Panc1 (cell line): ENCODE measurements at regions not wholly inside any gene's neighbourhood (a gene's known extent, or its start where the extent isn't known, plus 50 kb on each side); places are given as distances from the start of the nearest gene placed in this dataset. TPM values are rescaled to one million over a fixed set of nuclear protein-coding genes. Genes with fewer than 3 reads are reported as not detected.
A peak's percentile ranks its signal among the peaks of the same experiment; 100 is the strongest.

Source experiments
- ATAC-seq: fragments of 200-7000 bp; cut with Tn5 transposase; 2 replicates; pipeline ENCODE4 v1.9.1; 2020; ENCODE audit warnings: mild to moderate bottlenecking, moderate library complexity
- BruUV-seq: library from RNA; stranded (reverse); fragments of 400-500 nt; replicated peaks from 2 replicates; lab custom pipeline; 2021; lab: Mats Ljungman, UMichigan
- CTCF ChIA-PET: fragments of 300-600 bp; sonication (Branson Sonifier 250); formaldehyde crosslinking; loops from one replicate; lab custom pipeline; 2022; ENCODE audit warnings: antibody characterized with exemption; lab: Charles Lee
- POLR2A ChIA-PET: fragments of 300-600 bp; sonication (Branson Sonifier 250); formaldehyde crosslinking; loops from one replicate; lab custom pipeline; 2022; ENCODE audit warnings: antibody characterized with exemption; lab: Charles Lee
- DNase-seq: peaks from one replicate; pipeline ENCODE4 v3.0.0-alpha.2; 2010; ENCODE audit warnings: low read depth, low spot score
- H3K27ac ChIP-seq: 2 replicates; pipeline ENCODE4 v1.5.1; 2011; ENCODE audit warnings: mild to moderate bottlenecking, low read length, inconsistent platforms
- H3K27me3 ChIP-seq: fragments of 200-500 bp; sonication (Bioruptor generic); 2 replicates; pipeline ENCODE4 v1.6.0; 2014; ENCODE audit warnings: low read length, inconsistent platforms; ENCODE audit not compliant: control insufficient read depth, insufficient read depth
- H3K36me3 ChIP-seq: fragments of 200-500 bp; sonication (Bioruptor generic); 2 replicates; pipeline ENCODE4 v1.5.1; 2014; ENCODE audit warnings: inconsistent platforms, mild to moderate bottlenecking, low read length, moderate library complexity; ENCODE audit not compliant: control insufficient read depth, insufficient read depth
- H3K4me1 ChIP-seq: 2 replicates; pipeline ENCODE4 v1.5.1; 2011; ENCODE audit warnings: inconsistent platforms, mild to moderate bottlenecking, low read length, moderate library complexity; ENCODE audit not compliant: control insufficient read depth, insufficient read depth
- H3K4me3 ChIP-seq, 2 experiments: 2 replicates each; pipeline ENCODE4 v1.5.1; 2011 to 2012; ENCODE audit warnings: low read depth in 2 of 2, low read length in 2 of 2, mild to moderate bottlenecking in 2 of 2, inconsistent platforms in 1 of 2, moderate library complexity in 1 of 2
- H3K9me3 ChIP-seq: fragments of 200-500 bp; sonication (Bioruptor generic); 2 replicates; pipeline ENCODE4 v1.5.1; 2014; ENCODE audit warnings: low read depth, mild to moderate bottlenecking, inconsistent platforms, low read length, moderate library complexity; ENCODE audit not compliant: control insufficient read depth, insufficient read depth
- POLR2AphosphoS5 ChIP-seq: IDR thresholded peaks from 2 replicates; pipeline ENCODE4 v1.6.1; 2012; ENCODE audit warnings: mild to moderate bottlenecking, low read depth, low read length, moderate library complexity
- SIN3A ChIP-seq: IDR thresholded peaks from 2 replicates; pipeline ENCODE4 v1.6.1; 2012; ENCODE audit warnings: low read depth, mild to moderate bottlenecking, low read length, moderate library complexity, borderline replicate concordance; ENCODE audit not compliant: insufficient read depth
- TCF7L2 ChIP-seq: IDR thresholded peaks from 2 replicates; pipeline ENCODE4 v1.6.1; 2011; ENCODE audit warnings: mild to moderate bottlenecking, low read depth, low read length, inconsistent platforms
- in situ Hi-C: cut with HindIII; loops from 2 replicates; pipeline ENCODE4 v1.10.0; 2016; ENCODE audit warnings: low sequenced_read_pairs, low pct_unique_long_range_greater_than_20kb
- intact Hi-C: fragments of 100-400 bp; cut with micrococcal nuclease; formaldehyde crosslinking; loops from one replicate; pipeline ENCODE4 v1.10.0; 2022; ENCODE audit not compliant: unreplicated experiment
- microRNA-seq: library from miRNA; unstranded; fragments of <30 nt; microRNA quantifications from one replicate; pipeline ENCODE4 v1.1.0, GENCODE V29; 2020; ENCODE audit not compliant: unreplicated experiment
- TF ChIP-seq, protein P1 (sequence below): fragments of 450-650 bp; IDR thresholded peaks from 2 replicates; pipeline ENCODE4 v1.5.1; 2017; ENCODE audit warnings: mild to moderate bottlenecking
- TF ChIP-seq, protein P2 (sequence below), 2 experiments: IDR thresholded peaks; 2 replicates each; pipeline ENCODE4 v1.6.1; 2011 to 2012; ENCODE audit warnings: low read depth in 2 of 2, control low read depth in 1 of 2, low read length in 1 of 2, mild to moderate bottlenecking in 1 of 2, moderate library complexity in 1 of 2; ENCODE audit not compliant: insufficient read depth in 1 of 2

DNA sequence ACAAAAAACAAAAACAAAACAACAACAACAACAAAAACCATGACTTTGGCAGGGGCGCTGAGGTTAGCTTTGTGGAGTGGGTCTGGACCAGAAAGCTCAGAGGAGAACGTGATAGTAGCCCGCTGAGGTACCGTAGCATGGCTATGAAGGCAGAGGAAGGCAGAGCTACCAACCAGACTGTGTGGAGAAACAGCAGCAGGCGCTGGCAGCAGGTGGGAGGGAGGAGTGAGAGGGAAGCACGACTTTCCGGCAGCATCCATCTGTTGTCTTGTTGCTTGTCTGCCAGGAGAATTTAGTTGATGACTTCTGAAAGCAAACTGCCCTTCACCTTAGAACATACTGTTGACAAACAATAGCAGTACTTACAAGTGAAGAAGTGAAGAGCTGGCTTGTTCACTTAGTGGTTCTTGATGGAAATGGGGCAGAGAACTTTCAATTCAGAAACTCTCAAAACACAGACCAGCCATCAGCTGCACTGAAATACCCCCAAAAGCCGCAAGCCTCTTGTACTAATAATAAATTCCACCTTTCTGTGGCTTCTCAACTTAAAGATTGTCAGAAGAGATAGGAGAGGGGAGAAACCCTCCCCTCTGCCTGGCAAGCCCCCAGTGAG, 447.2 kb downstream of the SLITRK2 start:
- in situ Hi-C loops (no loop called here), intact Hi-C loops (no loop called here)
- no TSS peak for BruUV-seq
- ChIA-PET POLR2A (no interaction called here), CTCF (no interaction called here)
- ATAC-seq (no peak), DNase-seq (no peak)
- Histone ChIP-seq H3K4me1 (no peaks in the 10 kb centered on the region), H3K4me3 (no peak overlapping the region), H3K27me3 (no peaks in the 10 kb centered on the region), H3K9me3 (no peaks in the 10 kb centered on the region), H3K27ac (no peak overlapping the region), H3K36me3 (no peaks in the 10 kb centered on the region)
- TF ChIP-seq, protein P1, sequence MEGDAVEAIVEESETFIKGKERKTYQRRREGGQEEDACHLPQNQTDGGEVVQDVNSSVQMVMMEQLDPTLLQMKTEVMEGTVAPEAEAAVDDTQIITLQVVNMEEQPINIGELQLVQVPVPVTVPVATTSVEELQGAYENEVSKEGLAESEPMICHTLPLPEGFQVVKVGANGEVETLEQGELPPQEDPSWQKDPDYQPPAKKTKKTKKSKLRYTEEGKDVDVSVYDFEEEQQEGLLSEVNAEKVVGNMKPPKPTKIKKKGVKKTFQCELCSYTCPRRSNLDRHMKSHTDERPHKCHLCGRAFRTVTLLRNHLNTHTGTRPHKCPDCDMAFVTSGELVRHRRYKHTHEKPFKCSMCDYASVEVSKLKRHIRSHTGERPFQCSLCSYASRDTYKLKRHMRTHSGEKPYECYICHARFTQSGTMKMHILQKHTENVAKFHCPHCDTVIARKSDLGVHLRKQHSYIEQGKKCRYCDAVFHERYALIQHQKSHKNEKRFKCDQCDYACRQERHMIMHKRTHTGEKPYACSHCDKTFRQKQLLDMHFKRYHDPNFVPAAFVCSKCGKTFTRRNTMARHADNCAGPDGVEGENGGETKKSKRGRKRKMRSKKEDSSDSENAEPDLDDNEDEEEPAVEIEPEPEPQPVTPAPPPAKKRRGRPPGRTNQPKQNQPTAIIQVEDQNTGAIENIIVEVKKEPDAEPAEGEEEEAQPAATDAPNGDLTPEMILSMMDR, result no peak
- TF ChIP-seq, protein P2, sequence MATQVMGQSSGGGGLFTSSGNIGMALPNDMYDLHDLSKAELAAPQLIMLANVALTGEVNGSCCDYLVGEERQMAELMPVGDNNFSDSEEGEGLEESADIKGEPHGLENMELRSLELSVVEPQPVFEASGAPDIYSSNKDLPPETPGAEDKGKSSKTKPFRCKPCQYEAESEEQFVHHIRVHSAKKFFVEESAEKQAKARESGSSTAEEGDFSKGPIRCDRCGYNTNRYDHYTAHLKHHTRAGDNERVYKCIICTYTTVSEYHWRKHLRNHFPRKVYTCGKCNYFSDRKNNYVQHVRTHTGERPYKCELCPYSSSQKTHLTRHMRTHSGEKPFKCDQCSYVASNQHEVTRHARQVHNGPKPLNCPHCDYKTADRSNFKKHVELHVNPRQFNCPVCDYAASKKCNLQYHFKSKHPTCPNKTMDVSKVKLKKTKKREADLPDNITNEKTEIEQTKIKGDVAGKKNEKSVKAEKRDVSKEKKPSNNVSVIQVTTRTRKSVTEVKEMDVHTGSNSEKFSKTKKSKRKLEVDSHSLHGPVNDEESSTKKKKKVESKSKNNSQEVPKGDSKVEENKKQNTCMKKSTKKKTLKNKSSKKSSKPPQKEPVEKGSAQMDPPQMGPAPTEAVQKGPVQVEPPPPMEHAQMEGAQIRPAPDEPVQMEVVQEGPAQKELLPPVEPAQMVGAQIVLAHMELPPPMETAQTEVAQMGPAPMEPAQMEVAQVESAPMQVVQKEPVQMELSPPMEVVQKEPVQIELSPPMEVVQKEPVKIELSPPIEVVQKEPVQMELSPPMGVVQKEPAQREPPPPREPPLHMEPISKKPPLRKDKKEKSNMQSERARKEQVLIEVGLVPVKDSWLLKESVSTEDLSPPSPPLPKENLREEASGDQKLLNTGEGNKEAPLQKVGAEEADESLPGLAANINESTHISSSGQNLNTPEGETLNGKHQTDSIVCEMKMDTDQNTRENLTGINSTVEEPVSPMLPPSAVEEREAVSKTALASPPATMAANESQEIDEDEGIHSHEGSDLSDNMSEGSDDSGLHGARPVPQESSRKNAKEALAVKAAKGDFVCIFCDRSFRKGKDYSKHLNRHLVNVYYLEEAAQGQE (IDR thresholded peaks at IDR 0.05; ENCODE audit: insufficient read depth in 1 of 2, low read depth in 2 of 2, low read length in 1 of 2), result no peak
- no peak for TF ChIP-seq TCF7L2
- TF ChIP-seq POLR2AphosphoS5, result no peak
- TF ChIP-seq SIN3A, result no peak

DNA sequence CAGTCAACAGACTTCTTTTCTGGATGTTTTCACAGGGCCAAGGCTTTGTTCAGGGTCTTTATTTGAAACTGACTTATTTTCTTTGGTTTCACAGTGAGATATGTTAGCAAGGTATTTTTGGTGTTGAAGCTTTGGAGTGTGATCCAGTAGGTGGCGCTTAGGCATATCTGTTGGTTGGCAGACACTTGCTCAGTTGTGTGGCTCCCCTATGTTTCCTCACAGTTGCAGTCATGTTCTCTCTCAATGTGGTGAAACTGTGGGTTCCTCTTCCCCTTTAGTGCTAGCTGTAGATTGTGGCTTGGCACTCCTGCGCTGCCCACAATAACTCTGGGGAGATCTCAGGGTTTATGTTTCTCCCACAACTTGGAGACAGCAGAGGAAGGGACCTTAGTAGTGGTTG, 460.8 kb downstream of the SLITRK2 start:
- TF ChIP-seq POLR2AphosphoS5, result no peak
- TF ChIP-seq, protein P1, result peak; percentile 22
- ATAC-seq, result no peak
- intact Hi-C loops (no loop called here), in situ Hi-C loops (no loop called here)
- CTCF ChIA-PET, result no interaction called here
- no peak overlapping the region for H3K4me3 ChIP-seq
- POLR2A ChIA-PET, result no interaction called here
- H3K4me1 ChIP-seq, result no peaks in the 10 kb centered on the region
- BruUV-seq, result no TSS peak
- no peaks in the 10 kb centered on the region for H3K9me3 ChIP-seq
- H3K27me3 ChIP-seq, result no peaks in the 10 kb centered on the region
- H3K36me3 ChIP-seq, result no peaks in the 10 kb centered on the region
- no peak for DNase-seq
- H3K27ac ChIP-seq, result no peak overlapping the region

Small RNAs in the stretch of these regions (microRNA-seq; reads per million reads assigned to microRNA genes)
- not detected for gene MIR888
- not detected for gene MIR890
- not detected for gene MIR891A
- gene MIR891B, result not detected
- gene MIR892A, result not detected
- gene MIR892B, result not detected
- gene MIR892C, result not detected
